Esophagus muscularis mucosa (tissue), 4 donors: ENCODE measurements at regions not wholly inside any gene's neighbourhood (a gene's known extent, or its start where the extent isn't known, plus 50 kb on each side); places are given as distances from the start of the nearest gene placed in this dataset.

Experiments
- DNase-seq: peaks from one replicate; pipeline ENCODE4 v3.0.0-alpha.2; 2017; ENCODE audit errors: extremely low spot score
- H3K27ac ChIP-seq, 4 donors: fragments of 200-600 bp; sonication (generic); replicated peaks in 1 of 4; 1 replicate in 3 of 4; 2 replicates in 1 of 4; pipeline ENCODE4 v1.5.1; 2016 to 2019; ENCODE audit warnings: mild to moderate bottlenecking in 1 of 4
- H3K27me3 ChIP-seq, 4 donors: fragments of 200-600 bp; sonication (generic); one replicate each; pipeline versions ENCODE4 v1.5.1 to v1.6.0; 2016 to 2019
- H3K36me3 ChIP-seq, 4 donors: fragments of 200-600 bp; sonication (generic); one replicate each; pipeline ENCODE4 v1.5.1; 2016 to 2019
- H3K4me1 ChIP-seq, 4 donors: fragments of 200-600 bp; sonication (generic); one replicate each; pipeline ENCODE4 v1.5.1; 2016 to 2019
- H3K4me3 ChIP-seq, 4 donors: fragments of 200-600 bp; sonication (generic); 1 replicate in 2 of 4; 2 replicates in 2 of 4; pipeline ENCODE4 v1.5.1; 2016 to 2019; ENCODE audit warnings: mild to moderate bottlenecking in 4 of 4, moderate library complexity in 1 of 4
- H3K9me3 ChIP-seq, 4 donors: fragments of 200-600 bp; sonication (generic); 1 replicate in 3 of 4; 2 replicates in 1 of 4; pipeline ENCODE4 v1.5.1; 2016 to 2019
- EP300 ChIP-seq: sonication (generic); formaldehyde crosslinking; IDR thresholded peaks from one replicate; pipeline ENCODE4 v1.6.1; 2017; ENCODE audit warnings: antibody characterized with exemption
- POLR2A ChIP-seq: fragments of 450-650 bp; IDR thresholded peaks from one replicate; pipeline ENCODE4 v1.6.1; 2017; ENCODE audit warnings: antibody characterized with exemption, moderate library complexity, mild to moderate bottlenecking, low read depth
- POLR2AphosphoS5 ChIP-seq, 2 donors: sonication (generic); formaldehyde crosslinking; IDR thresholded peaks; one replicate each; pipeline ENCODE4 v1.6.1; 2017; ENCODE audit warnings: antibody characterized with exemption in 2 of 2
- WGBS: methylation state at CpG from one replicate; pipeline ENCODE4 v1.1.5; 2018; 5-methylcytosine and 5-hydroxymethylcytosine counted together
- intact Hi-C: fragments of 100-400 bp; cut with DNase I; formaldehyde crosslinking; loops from one replicate; pipeline ENCODE4 v1.15.1; 2023
- TF ChIP-seq, protein P1 (sequence below), 3 experiments: fragments of 200-600 bp in 2 of 3; fragments of 450-650 bp in 1 of 3; sonication (generic) in 2 of 3; IDR thresholded peaks; one replicate each; pipeline ENCODE4 v1.5.1; 2017 to 2019; ENCODE audit warnings: antibody characterized with exemption in 3 of 3, mild to moderate bottlenecking in 2 of 3, moderate library complexity in 1 of 3

GRCh38 chr9:20253635-20254034 is 368.7 kb downstream of the MLLT3 start:
- Histone ChIP-seq H3K27me3 (no peaks in the 10 kb centered on the region), H3K4me3 (no peak overlapping the region), H3K27ac (no peak overlapping the region), H3K9me3 (no peaks in the 10 kb centered on the region), H3K36me3 (no peaks in the 10 kb centered on the region), H3K4me1 (peaks cover 0 to 2% (median 0%) of the 10 kb centered on the region in 4 donors)
- DNase-seq: no peak
- intact Hi-C loops: no loop called here
- TF ChIP-seq POLR2AphosphoS5 (IDR thresholded peaks at IDR 0.05) (no peak), POLR2A (no peak), EP300 (no peak)
- TF ChIP-seq, protein P1, sequence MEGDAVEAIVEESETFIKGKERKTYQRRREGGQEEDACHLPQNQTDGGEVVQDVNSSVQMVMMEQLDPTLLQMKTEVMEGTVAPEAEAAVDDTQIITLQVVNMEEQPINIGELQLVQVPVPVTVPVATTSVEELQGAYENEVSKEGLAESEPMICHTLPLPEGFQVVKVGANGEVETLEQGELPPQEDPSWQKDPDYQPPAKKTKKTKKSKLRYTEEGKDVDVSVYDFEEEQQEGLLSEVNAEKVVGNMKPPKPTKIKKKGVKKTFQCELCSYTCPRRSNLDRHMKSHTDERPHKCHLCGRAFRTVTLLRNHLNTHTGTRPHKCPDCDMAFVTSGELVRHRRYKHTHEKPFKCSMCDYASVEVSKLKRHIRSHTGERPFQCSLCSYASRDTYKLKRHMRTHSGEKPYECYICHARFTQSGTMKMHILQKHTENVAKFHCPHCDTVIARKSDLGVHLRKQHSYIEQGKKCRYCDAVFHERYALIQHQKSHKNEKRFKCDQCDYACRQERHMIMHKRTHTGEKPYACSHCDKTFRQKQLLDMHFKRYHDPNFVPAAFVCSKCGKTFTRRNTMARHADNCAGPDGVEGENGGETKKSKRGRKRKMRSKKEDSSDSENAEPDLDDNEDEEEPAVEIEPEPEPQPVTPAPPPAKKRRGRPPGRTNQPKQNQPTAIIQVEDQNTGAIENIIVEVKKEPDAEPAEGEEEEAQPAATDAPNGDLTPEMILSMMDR (IDR thresholded peaks at IDR 0.05): no peak
- WGBS: 85% methylated on average over 5 of the region's 5 CpGs

DNA sequence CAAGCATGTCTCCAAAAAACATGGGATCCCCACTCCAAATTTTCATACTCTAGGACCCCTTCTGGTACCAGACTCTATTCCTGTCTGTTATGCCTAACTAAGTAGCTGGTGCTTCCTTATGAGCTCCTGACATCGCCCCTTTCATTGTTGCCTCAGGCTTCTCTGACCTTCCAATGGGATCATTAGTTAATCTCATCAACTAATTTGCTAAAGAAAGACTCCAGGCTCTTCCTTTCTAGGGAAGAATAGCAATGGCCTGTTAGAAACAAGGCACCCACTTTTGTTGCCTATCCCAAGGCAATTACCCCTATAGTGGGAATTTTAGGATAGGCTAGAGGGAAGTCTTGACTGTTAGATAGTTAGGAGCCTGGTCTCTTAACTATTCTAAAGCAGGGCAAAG is 369.5 kb downstream of the MLLT3 start:
- Histone ChIP-seq H3K27ac (no peak overlapping the region), H3K9me3 (no peaks in the 10 kb centered on the region), H3K36me3 (no peaks in the 10 kb centered on the region), H3K4me1 (peaks cover 0 to 2% (median 0%) of the 10 kb centered on the region in 4 donors), H3K27me3 (no peaks in the 10 kb centered on the region), H3K4me3 (no peak overlapping the region)
- no peak for TF ChIP-seq EP300
- TF ChIP-seq, protein P1 (IDR thresholded peaks at IDR 0.05): no peak
- TF ChIP-seq POLR2A: no peak
- TF ChIP-seq POLR2AphosphoS5 (IDR thresholded peaks at IDR 0.05): no peak
- DNase-seq: no peak
- WGBS: 78% methylated on average over 1 of the region's 1 CpG
- intact Hi-C loops: no loop called here

DNA sequence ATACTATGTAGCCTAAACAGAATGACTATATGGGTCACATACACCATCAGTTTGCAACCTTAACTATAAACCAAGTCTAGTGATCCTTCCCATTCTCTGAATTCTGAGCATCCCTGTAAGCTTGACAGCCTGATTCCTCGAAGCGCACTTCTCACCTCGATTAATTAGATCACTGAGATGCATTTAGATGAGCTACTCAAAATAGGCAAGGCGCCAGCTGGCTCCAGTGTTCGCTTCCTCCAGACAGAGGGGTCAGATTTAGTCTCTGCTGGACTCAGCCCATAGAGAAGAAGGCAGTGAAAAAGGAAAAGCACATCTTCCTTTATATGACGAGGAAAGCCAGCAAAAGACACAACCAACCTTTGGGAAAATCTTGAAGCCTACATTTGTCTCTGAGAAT is 371.5 kb downstream of the MLLT3 start:
- 88% methylated on average over 6 of the region's 6 CpGs for WGBS
- DNase-seq: no peak
- no peak overlapping the region for H3K4me3 ChIP-seq
- no peaks in the 10 kb centered on the region for H3K9me3 ChIP-seq
- no peak overlapping the region for H3K27ac ChIP-seq
- TF ChIP-seq POLR2A: no peak
- TF ChIP-seq EP300: no peak
- no peak for TF ChIP-seq POLR2AphosphoS5 (IDR thresholded peaks at IDR 0.05)
- TF ChIP-seq, protein P1 (IDR thresholded peaks at IDR 0.05): no peak
- no peaks in the 10 kb centered on the region for H3K36me3 ChIP-seq
- no peaks in the 10 kb centered on the region for H3K4me1 ChIP-seq
- H3K27me3 ChIP-seq: no peaks in the 10 kb centered on the region
- intact Hi-C loops: no loop called here

DNA sequence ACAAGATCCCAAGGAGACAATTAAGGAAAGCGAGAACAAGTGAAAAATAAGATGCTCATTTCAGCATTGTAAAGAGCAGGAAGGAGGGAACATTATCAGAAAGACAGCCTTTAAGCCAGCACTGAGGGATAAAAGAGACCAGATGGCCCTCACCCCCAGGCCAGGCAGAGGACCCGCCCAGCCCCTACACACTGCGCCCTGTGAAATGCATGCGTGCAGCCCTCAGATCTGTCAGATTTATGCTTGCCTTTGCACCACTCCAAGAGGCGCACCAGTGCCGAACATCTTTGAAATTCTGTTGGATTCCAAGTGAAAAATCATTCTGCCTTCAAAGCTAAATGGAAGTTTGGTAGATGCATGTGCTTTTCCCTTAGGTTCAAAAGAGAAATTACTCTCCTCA is 378.0 kb downstream of the MLLT3 start:
- Histone ChIP-seq H3K27ac (no peak overlapping the region), H3K27me3 (no peaks in the 10 kb centered on the region), H3K4me1 (no peaks in the 10 kb centered on the region), H3K4me3 (no peak overlapping the region), H3K36me3 (no peaks in the 10 kb centered on the region), H3K9me3 (no peaks in the 10 kb centered on the region)
- intact Hi-C loops: no loop called here
- 90% methylated on average over 6 of the region's 6 CpGs for WGBS
- TF ChIP-seq, protein P1 (IDR thresholded peaks at IDR 0.05): no peak
- TF ChIP-seq POLR2AphosphoS5 (IDR thresholded peaks at IDR 0.05) (no peak), EP300 (no peak), POLR2A (no peak)
- DNase-seq: no peak

DNA sequence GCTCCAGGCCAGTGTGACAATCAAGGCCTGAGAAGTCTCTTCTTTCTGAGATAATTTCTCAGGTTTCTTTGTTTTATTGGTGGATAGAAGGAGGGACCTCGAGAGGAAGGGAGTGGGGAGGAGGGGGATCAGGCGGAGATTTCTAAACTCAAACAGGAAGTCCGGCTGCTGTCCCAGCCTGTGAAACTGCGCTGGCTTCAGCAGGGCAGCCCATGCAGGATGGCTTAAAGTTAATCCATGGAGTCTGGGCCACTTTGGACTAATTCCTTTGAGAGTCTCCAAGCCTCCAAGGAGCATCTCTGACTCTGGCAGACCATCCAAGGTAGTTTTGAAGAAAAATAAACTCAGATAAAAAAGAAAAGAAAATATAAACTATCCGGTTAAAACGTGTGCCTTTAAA is 378.5 kb downstream of the MLLT3 start:
- no peak overlapping the region for H3K4me3 ChIP-seq
- H3K4me1 ChIP-seq: no peaks in the 10 kb centered on the region
- WGBS: 51% methylated on average over 6 of the region's 6 CpGs
- no peak for DNase-seq
- H3K27ac ChIP-seq: no peak overlapping the region
- H3K27me3 ChIP-seq: no peaks in the 10 kb centered on the region
- TF ChIP-seq, protein P1 (IDR thresholded peaks at IDR 0.05): no peak
- TF ChIP-seq POLR2A (no peak), EP300 (no peak), POLR2AphosphoS5 (IDR thresholded peaks at IDR 0.05) (no peak)
- H3K36me3 ChIP-seq: no peaks in the 10 kb centered on the region
- no peaks in the 10 kb centered on the region for H3K9me3 ChIP-seq
- intact Hi-C loops: no loop called here
